ENCODE measurements at regions not wholly inside any gene's neighbourhood (a gene's known extent, or its start where the extent isn't known, plus 50 kb on each side); places are given as distances from the start of the nearest gene placed in this dataset.

DNA sequence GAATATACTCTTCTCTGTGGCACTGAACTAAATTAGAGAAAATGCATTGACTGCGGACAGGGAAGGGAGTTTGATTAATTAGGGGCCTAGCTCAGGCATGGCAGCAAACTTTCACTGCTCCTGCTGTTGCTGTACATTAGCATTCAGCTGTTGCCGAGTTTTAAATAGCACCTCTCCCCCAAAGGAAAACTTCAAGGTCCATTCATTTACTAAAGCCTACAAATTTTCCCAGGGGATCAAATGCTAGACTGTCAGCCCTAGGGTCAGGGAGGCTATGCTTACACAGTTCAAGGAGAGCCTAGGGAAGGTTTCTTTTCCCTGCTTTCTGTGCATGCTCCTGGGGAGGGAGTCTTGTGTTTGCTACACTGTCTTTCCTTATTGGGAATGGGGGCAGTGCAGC is 60.0 kb upstream of the GZMB start:
- no peak overlapping the region for H3K27ac ChIP-seq (ENCODE audit: low read depth, low read length)
- no peaks in the 10 kb centered on the region for H3K79me2 ChIP-seq (ENCODE audit: control insufficient read depth, insufficient read depth, low read length, unreplicated experiment)
- H2AFZ ChIP-seq (ENCODE audit: low read length, unreplicated experiment) = no peak overlapping the region
- no peak overlapping the region for H3K4me3 ChIP-seq (ENCODE audit: low read depth, low read length)
- H3K27me3 ChIP-seq (ENCODE audit: insufficient read depth, low read length) = peaks cover 16% of the 10 kb centered on the region; the same call in 1 of the 2 replicates
- H3K36me3 ChIP-seq (ENCODE audit: insufficient read depth, low read length) = no peaks in the 10 kb centered on the region
- H3K4me1 ChIP-seq (ENCODE audit: control insufficient read depth, insufficient read depth, low read length, unreplicated experiment) = no peaks in the 10 kb centered on the region

- Histone ChIP-seq H3K79me2 (ENCODE audit: control insufficient read depth, insufficient read depth, low read length, unreplicated experiment) (no peaks in the 10 kb centered on the region), H3K4me3 (ENCODE audit: low read depth, low read length) (no peak overlapping the region), H3K4me1 (ENCODE audit: control insufficient read depth, insufficient read depth, low read length, unreplicated experiment) (no peaks in the 10 kb centered on the region), H3K27me3 (ENCODE audit: insufficient read depth, low read length) (peaks cover 18% of the 10 kb centered on the region; the same call in 1 of the 2 replicates), H3K27ac (ENCODE audit: low read depth, low read length) (no peak overlapping the region), H3K36me3 (ENCODE audit: insufficient read depth, low read length) (no peaks in the 10 kb centered on the region), H2AFZ (ENCODE audit: low read length, unreplicated experiment) (no peak overlapping the region)
Measured at GRCh38 chr14:24693353-24693737, 59.4 kb upstream of the GZMB start.

DNA sequence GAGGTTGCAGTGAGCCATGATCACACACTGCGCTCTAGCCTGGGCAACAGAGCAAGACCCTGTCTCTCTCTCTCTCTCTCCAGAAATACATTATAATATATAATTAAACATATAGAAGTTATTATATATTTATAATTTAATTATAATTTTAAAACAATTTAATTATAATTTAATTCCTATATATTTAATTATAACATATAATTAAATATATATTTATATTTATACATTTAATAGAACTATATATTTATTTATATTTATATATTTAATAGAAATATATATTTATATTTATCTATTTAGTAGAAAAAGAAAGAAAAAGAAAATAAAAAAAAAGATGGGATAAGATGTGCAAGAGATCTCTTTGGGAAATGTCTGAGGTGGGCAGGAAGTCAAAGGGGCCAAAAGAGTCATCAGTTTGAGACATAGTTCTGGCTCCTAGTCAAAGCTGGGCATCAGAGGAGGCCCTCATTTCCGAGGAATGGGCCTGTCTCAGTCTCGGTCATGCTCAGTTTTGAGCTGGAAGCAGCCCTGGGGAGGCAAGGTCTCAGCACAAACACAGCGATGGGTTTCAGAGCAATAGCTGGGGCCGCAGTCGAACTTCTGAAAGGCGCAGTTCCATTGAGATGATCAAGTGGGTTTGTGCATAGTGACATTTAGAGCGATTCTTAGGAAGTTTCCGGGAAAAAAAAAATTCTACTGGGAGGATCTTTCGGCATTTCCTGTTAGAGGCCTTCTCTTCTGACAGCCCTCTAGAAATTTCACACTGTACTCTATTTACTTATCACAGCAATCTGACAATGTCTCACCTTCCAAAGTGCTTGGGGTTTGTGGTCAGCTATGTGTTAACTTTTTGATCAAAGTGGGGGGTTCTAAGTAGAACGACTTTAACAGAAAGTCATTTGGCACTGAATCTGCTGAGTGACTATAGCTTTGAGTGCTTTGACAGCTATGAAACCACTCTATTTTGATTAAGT is 58.7 kb upstream of the GZMB start:
- Histone ChIP-seq H3K4me3 (ENCODE audit: low read depth, low read length) (no peak overlapping the region), H3K36me3 (ENCODE audit: insufficient read depth, low read length) (no peaks in the 10 kb centered on the region), H3K27ac (ENCODE audit: low read depth, low read length) (no peak overlapping the region), H3K27me3 (ENCODE audit: insufficient read depth, low read length) (peaks cover 18% of the 10 kb centered on the region; the same call in 1 of the 2 replicates), H3K79me2 (ENCODE audit: control insufficient read depth, insufficient read depth, low read length, unreplicated experiment) (no peaks in the 10 kb centered on the region), H2AFZ (ENCODE audit: low read length, unreplicated experiment) (no peak overlapping the region), H3K4me1 (ENCODE audit: control insufficient read depth, insufficient read depth, low read length, unreplicated experiment) (no peaks in the 10 kb centered on the region)

- H3K4me3 ChIP-seq (ENCODE audit: low read depth, low read length) = no peak overlapping the region
- no peaks in the 10 kb centered on the region for H3K36me3 ChIP-seq (ENCODE audit: insufficient read depth, low read length)
- peaks cover 18% of the 10 kb centered on the region; the same call in 1 of the 2 replicates for H3K27me3 ChIP-seq (ENCODE audit: insufficient read depth, low read length)
- H3K27ac ChIP-seq (ENCODE audit: low read depth, low read length) = no peak overlapping the region
- no peaks in the 10 kb centered on the region for H3K79me2 ChIP-seq (ENCODE audit: control insufficient read depth, insufficient read depth, low read length, unreplicated experiment)
- H2AFZ ChIP-seq (ENCODE audit: low read length, unreplicated experiment) = no peak overlapping the region
- no peaks in the 10 kb centered on the region for H3K4me1 ChIP-seq (ENCODE audit: control insufficient read depth, insufficient read depth, low read length, unreplicated experiment)
Measured at GRCh38 chr14:24690492-24690891, 56.5 kb upstream of the GZMB start.

DNA sequence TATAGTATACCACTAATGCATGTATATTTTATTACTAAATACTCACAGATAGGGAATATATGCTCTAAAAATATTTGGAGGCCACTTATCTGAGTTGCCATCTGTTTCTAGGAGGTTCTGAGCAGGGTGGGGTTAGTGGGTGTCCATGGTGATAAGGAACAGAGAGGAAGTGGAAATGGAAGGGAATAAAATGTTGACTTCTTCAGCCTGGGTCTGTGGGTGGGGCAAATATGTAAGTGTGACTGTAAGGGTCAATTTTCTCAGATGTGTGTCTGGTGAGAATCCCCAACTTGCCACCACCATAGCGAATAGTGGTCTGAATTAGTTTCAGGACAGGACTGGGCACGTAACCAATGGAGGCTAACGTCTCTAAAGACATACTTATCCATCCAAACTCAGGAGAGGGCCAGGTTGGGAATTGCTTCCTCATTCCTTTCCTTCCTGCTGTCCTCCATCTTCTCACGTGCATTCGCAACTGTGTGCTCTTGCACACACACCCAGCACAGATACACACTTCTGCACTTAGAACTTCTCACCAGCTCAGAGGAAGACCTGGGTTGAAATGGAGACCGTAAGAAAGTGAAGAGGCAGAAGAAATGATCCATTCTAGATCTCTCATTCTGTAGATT is 54.2 kb upstream of the GZMB start:
- H3K27me3 ChIP-seq (ENCODE audit: insufficient read depth, low read length) = peaks cover 23% of the 10 kb centered on the region; the same call in 1 of the 2 replicates
- H3K27ac ChIP-seq (ENCODE audit: low read depth, low read length) = no peak overlapping the region
- H3K79me2 ChIP-seq (ENCODE audit: control insufficient read depth, insufficient read depth, low read length, unreplicated experiment) = no peaks in the 10 kb centered on the region
- no peak overlapping the region for H2AFZ ChIP-seq (ENCODE audit: low read length, unreplicated experiment)
- H3K4me3 ChIP-seq (ENCODE audit: low read depth, low read length) = no peak overlapping the region
- no peaks in the 10 kb centered on the region for H3K36me3 ChIP-seq (ENCODE audit: insufficient read depth, low read length)
- H3K4me1 ChIP-seq (ENCODE audit: control insufficient read depth, insufficient read depth, low read length, unreplicated experiment) = no peaks in the 10 kb centered on the region
